HFFc6 (cell line): ENCODE measurements at regions not wholly inside any gene's neighbourhood (a gene's known extent, or its start where the extent isn't known, plus 50 kb on each side); places are given as distances from the start of the nearest gene placed in this dataset.
"Not testable (repeated sequence)": the region's sequence is repeated elsewhere in the genome, so short reads cannot be mapped to it uniquely, and the experiment has no call there.

Experiments used
- DNase-seq: peaks from one replicate; pipeline ENCODE4 v3.0.0-alpha.2; 2018
- H3K27ac Mint-ChIP-seq: 2 replicates; pipeline ENCODE4 v1.8.0; 2020; ENCODE audit warnings: mild to moderate bottlenecking, mixed read lengths
- H3K27me3 Mint-ChIP-seq: 2 replicates; pipeline ENCODE4 v1.8.0; 2021; ENCODE audit warnings: mild to moderate bottlenecking, moderate library complexity, mixed read lengths; ENCODE audit not compliant: insufficient read depth
- H3K36me3 Mint-ChIP-seq: 2 replicates; pipeline ENCODE4 v1.8.0; 2021; ENCODE audit warnings: low read depth, mixed read lengths
- H3K4me1 Mint-ChIP-seq: 2 replicates; pipeline ENCODE4 v1.8.0; 2020; ENCODE audit warnings: low read depth, mixed read lengths
- H3K4me3 Mint-ChIP-seq: 2 replicates; pipeline ENCODE4 v1.8.0; 2020; ENCODE audit warnings: mild to moderate bottlenecking, moderate library complexity, mixed read lengths
- H3K9me3 Mint-ChIP-seq: 2 replicates; pipeline ENCODE4 v1.8.0; 2020; ENCODE audit warnings: mild to moderate bottlenecking, mixed read lengths
- CTCF ChIP-seq: fragments of 200-600 bp; sonication (generic); IDR thresholded peaks from 2 replicates; pipeline ENCODE4 v1.5.0; 2021; ENCODE audit warnings: antibody characterized with exemption, mild to moderate bottlenecking

- TF ChIP-seq CTCF: no peak
- Mint-ChIP-seq H3K27me3 (no peaks in the 10 kb centered on the region; the same call in 1 of the 2 replicates), H3K4me1 (no peaks in the 10 kb centered on the region), H3K36me3 (no peaks in the 10 kb centered on the region; the same call in 1 of the 2 replicates), H3K4me3 (no peak overlapping the region), H3K9me3 (peaks cover 66% of the 10 kb centered on the region), H3K27ac (no peak overlapping the region)
- DNase-seq: no peak
These were observed 357.1 kb downstream of the SHANK2 start for GRCh38 chr11:70895366-70895670.

GRCh38 chr11:70897429-70897828 is 354.9 kb downstream of the SHANK2 start:
- Mint-ChIP-seq H3K4me3 (no peak overlapping the region), H3K27ac (no peak overlapping the region), H3K27me3 (no peaks in the 10 kb centered on the region; the same call in 1 of the 2 replicates), H3K36me3 (no peaks in the 10 kb centered on the region; the same call in 1 of the 2 replicates), H3K4me1 (no peaks in the 10 kb centered on the region), H3K9me3 (peaks cover 70% of the 10 kb centered on the region)
- DNase-seq: no peak
- TF ChIP-seq CTCF: no peak

GRCh38 chr11:70899616-70900015 is 352.8 kb downstream of the SHANK2 start:
- TF ChIP-seq CTCF: no peak
- Mint-ChIP-seq H3K4me1 (no peaks in the 10 kb centered on the region), H3K36me3 (peaks cover 1% of the 10 kb centered on the region; the same call in 1 of the 2 replicates), H3K27ac (no peak overlapping the region), H3K4me3 (no peak overlapping the region), H3K9me3 (peaks cover 65% of the 10 kb centered on the region), H3K27me3 (peaks cover 2% of the 10 kb centered on the region; the same call in 1 of the 2 replicates)
- DNase-seq: no peak

GRCh38 chr11:70900540-70900939 is 351.8 kb downstream of the SHANK2 start:
- H3K27ac Mint-ChIP-seq: no peak overlapping the region

GRCh38 chr11:70901951-70902521 is 350.3 kb downstream of the SHANK2 start:
- H3K4me3 Mint-ChIP-seq: no peak overlapping the region
- no peak for DNase-seq
- peaks cover 5% of the 10 kb centered on the region; the same call in 1 of the 2 replicates for H3K36me3 Mint-ChIP-seq
- H3K27me3 Mint-ChIP-seq: peaks cover 2% of the 10 kb centered on the region; the same call in 1 of the 2 replicates
- no peaks in the 10 kb centered on the region for H3K4me1 Mint-ChIP-seq
- no peak overlapping the region for H3K27ac Mint-ChIP-seq
- TF ChIP-seq CTCF: no peak
- peaks cover 73% of the 10 kb centered on the region for H3K9me3 Mint-ChIP-seq

More at GRCh38 chr11:70900540-70900939, 351.8 kb downstream of the SHANK2 start:
- Mint-ChIP-seq H3K4me1 (no peaks in the 10 kb centered on the region), H3K9me3 (peaks cover 71% of the 10 kb centered on the region), H3K36me3 (peaks cover 5% of the 10 kb centered on the region; the same call in 1 of the 2 replicates), H3K27me3 (peaks cover 2% of the 10 kb centered on the region; the same call in 1 of the 2 replicates), H3K4me3 (no peak overlapping the region)
- no peak for DNase-seq
- TF ChIP-seq CTCF: no peak

- DNase-seq, H3K27ac Mint-ChIP-seq, H3K4me1 Mint-ChIP-seq, H3K4me3 Mint-ChIP-seq, H3K36me3 Mint-ChIP-seq, H3K27me3 Mint-ChIP-seq: not testable (repeated sequence)
- H3K9me3 Mint-ChIP-seq: peaks cover 71% of the 10 kb centered on the region
These were observed 349.1 kb downstream of the SHANK2 start for GRCh38 chr11:70903229-70903628.
